ENCODE measurements at regions not wholly inside any gene's neighbourhood (a gene's known extent, or its start where the extent isn't known, plus 50 kb on each side); places are given as distances from the start of the nearest gene placed in this dataset.

DNA sequence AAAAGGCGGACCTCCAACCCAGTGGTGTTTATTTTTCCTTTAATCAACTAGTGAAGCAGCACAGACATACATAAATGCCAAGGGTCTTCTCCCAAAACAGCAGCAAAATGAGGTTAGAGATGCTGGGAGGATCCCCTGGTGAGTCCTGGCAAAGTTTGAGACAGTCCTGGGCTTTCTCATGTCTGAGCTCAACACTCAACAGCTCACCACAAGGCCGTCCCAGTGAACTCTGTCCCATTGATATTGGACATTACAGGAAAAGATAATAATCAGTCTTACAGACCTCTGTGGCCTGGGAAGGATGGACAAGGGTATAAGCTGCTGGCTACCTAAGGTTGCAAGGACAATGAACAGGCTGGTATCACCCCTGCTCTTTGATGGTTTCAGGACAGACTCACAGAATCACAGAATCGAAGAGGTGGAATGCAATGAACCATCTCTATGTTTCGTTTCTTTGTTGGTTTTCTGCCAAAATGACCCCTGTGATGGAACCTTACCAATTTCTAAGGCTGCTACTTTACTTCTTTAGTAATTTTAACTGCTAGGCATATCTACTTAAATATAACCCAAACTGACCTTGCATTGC lies 551.8 kb downstream of the RAB28 start:
- Histone ChIP-seq H4K20me1 (ENCODE audit: insufficient read depth) (no peaks in the 10 kb centered on the region), H3K4me2 (ENCODE audit: low read length) (no peak overlapping the region), H3K36me3 (ENCODE audit: control insufficient read depth in 1 of 2, insufficient read depth in 2 of 2, low read length in 2 of 2) (no peaks in the 10 kb centered on the region), H3K79me2 (ENCODE audit: insufficient read depth, low read length) (no peaks in the 10 kb centered on the region), H3K27ac (ENCODE audit: low read depth, low read length) (no peak overlapping the region), H2AFZ (ENCODE audit: low read depth, low read length, poor library complexity, severe bottlenecking) (no peak overlapping the region), H3K9ac (ENCODE audit: low read length) (no peak overlapping the region), H3K4me3 (replicated peaks in 1 of 2; ENCODE audit: low read depth in 1 of 2, low read length in 2 of 2) (no peak overlapping the region), H3K9me2 (ENCODE audit: insufficient read depth) (no peaks in the 10 kb centered on the region), H3K9me3 (ENCODE audit: control insufficient read depth in 1 of 2, insufficient read depth in 1 of 2, low read depth in 1 of 2, low read length in 2 of 2) (no peaks in the 10 kb centered on the region), H3K27me3 (ENCODE audit: insufficient read depth, low read length) (no peaks in the 10 kb centered on the region), H3K4me1 (ENCODE audit: control insufficient read depth in 1 of 2, insufficient read depth in 2 of 2, low read length in 2 of 2) (no peaks in the 10 kb centered on the region)
- DNase-seq (ENCODE audit: low read depth, low spot score) (no peak), ATAC-seq (no peak)
- ChIA-PET RAD21 (ENCODE audit: low non-redundant PET in 1 of 2, low total read pairs in 2 of 2, uncharacterized antibody in 2 of 2, unreplicated experiment in 2 of 2) (no interaction called here), POLR2A (no interaction called here), CTCF (no interaction called here)
- no TSS peak for BruUV-seq (replicated peaks)
- intact Hi-C loops (cut with micrococcal nuclease), result no loop called here
- TF ChIP-seq ZFX (IDR thresholded peaks at IDR 0.05), result no peak
- TF ChIP-seq, protein P1, sequence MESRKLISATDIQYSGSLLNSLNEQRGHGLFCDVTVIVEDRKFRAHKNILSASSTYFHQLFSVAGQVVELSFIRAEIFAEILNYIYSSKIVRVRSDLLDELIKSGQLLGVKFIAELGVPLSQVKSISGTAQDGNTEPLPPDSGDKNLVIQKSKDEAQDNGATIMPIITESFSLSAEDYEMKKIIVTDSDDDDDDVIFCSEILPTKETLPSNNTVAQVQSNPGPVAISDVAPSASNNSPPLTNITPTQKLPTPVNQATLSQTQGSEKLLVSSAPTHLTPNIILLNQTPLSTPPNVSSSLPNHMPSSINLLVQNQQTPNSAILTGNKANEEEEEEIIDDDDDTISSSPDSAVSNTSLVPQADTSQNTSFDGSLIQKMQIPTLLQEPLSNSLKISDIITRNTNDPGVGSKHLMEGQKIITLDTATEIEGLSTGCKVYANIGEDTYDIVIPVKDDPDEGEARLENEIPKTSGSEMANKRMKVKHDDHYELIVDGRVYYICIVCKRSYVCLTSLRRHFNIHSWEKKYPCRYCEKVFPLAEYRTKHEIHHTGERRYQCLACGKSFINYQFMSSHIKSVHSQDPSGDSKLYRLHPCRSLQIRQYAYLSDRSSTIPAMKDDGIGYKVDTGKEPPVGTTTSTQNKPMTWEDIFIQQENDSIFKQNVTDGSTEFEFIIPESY (IDR thresholded peaks at IDR 0.05; ENCODE audit: extremely low read depth, insufficient replicate concordance, low read length), result no peak
- TF ChIP-seq, protein P2, sequence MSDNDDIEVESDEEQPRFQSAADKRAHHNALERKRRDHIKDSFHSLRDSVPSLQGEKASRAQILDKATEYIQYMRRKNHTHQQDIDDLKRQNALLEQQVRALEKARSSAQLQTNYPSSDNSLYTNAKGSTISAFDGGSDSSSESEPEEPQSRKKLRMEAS (IDR thresholded peaks at IDR 0.05), result no peak
- no peak for TF ChIP-seq TCF7L2 (IDR thresholded peaks at IDR 0.05; ENCODE audit: borderline replicate concordance, extremely low read depth, insufficient read depth, insufficient read length)
- TF ChIP-seq SP1 (IDR thresholded peaks at IDR 0.05; ENCODE audit: low read depth), result no peak
- TF ChIP-seq CBX3 (IDR thresholded peaks at IDR 0.05; ENCODE audit: low read depth), result no peak
- TF ChIP-seq CEBPB (IDR thresholded peaks at IDR 0.05; ENCODE audit: low read depth), result no peak
- no peak for TF ChIP-seq YY1 (IDR thresholded peaks at IDR 0.05; ENCODE audit: extremely low read depth, insufficient replicate concordance, low read depth, low read length)
- TF ChIP-seq, protein P3, sequence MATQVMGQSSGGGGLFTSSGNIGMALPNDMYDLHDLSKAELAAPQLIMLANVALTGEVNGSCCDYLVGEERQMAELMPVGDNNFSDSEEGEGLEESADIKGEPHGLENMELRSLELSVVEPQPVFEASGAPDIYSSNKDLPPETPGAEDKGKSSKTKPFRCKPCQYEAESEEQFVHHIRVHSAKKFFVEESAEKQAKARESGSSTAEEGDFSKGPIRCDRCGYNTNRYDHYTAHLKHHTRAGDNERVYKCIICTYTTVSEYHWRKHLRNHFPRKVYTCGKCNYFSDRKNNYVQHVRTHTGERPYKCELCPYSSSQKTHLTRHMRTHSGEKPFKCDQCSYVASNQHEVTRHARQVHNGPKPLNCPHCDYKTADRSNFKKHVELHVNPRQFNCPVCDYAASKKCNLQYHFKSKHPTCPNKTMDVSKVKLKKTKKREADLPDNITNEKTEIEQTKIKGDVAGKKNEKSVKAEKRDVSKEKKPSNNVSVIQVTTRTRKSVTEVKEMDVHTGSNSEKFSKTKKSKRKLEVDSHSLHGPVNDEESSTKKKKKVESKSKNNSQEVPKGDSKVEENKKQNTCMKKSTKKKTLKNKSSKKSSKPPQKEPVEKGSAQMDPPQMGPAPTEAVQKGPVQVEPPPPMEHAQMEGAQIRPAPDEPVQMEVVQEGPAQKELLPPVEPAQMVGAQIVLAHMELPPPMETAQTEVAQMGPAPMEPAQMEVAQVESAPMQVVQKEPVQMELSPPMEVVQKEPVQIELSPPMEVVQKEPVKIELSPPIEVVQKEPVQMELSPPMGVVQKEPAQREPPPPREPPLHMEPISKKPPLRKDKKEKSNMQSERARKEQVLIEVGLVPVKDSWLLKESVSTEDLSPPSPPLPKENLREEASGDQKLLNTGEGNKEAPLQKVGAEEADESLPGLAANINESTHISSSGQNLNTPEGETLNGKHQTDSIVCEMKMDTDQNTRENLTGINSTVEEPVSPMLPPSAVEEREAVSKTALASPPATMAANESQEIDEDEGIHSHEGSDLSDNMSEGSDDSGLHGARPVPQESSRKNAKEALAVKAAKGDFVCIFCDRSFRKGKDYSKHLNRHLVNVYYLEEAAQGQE (IDR thresholded peaks at IDR 0.05; ENCODE audit: low read depth), result no peak
